Small intestine (tissue), 7 donors: ENCODE measurements at regions not wholly inside any gene's neighbourhood (a gene's known extent, or its start where the extent isn't known, plus 50 kb on each side); places are given as distances from the start of the nearest gene placed in this dataset.
"Not testable (repeated sequence)": the region's sequence is repeated elsewhere in the genome, so short reads cannot be mapped to it uniquely, and the experiment has no call there.

Source experiments
- DNase-seq, 2 donors: peaks; one replicate each; pipeline versions ENCODE4 v3.0.0 to v3.0.0-alpha.2; 2013
- FAIRE-seq: peaks from 2 replicates; lab custom pipeline; 2012; peaks lifted over from hg19 to GRCh38; lab: Jason Lieb, UNC
- H3K27ac ChIP-seq, 3 donors: one replicate each; pipeline ENCODE4 v1.5.1; 2013; ENCODE audit warnings: low read length in 2 of 3, mild to moderate bottlenecking in 2 of 3, control low read depth in 1 of 3, inconsistent platforms in 1 of 3, low read depth in 1 of 3, moderate library complexity in 1 of 3
- H3K27me3 ChIP-seq, 3 donors: one replicate each; pipeline ENCODE4 v1.6.1; 2013; ENCODE audit warnings: low read length in 3 of 3, inconsistent platforms in 1 of 3; ENCODE audit not compliant: control insufficient read depth in 3 of 3, insufficient read depth in 3 of 3
- H3K36me3 ChIP-seq, 3 donors: one replicate each; pipeline ENCODE4 v1.6.1; 2013; ENCODE audit warnings: low read length in 3 of 3, inconsistent platforms in 1 of 3, low read depth in 1 of 3, mild to moderate bottlenecking in 1 of 3, moderate library complexity in 1 of 3; ENCODE audit not compliant: control insufficient read depth in 3 of 3, insufficient read depth in 2 of 3
- H3K4me1 ChIP-seq, 3 donors: one replicate each; pipeline ENCODE4 v1.6.1; 2013; ENCODE audit warnings: low read length in 2 of 3, inconsistent platforms in 1 of 3, low read depth in 1 of 3, mild to moderate bottlenecking in 1 of 3, moderate library complexity in 1 of 3; ENCODE audit not compliant: control insufficient read depth in 3 of 3, insufficient read depth in 2 of 3
- H3K4me3 ChIP-seq, 3 donors: one replicate each; pipeline ENCODE4 v1.5.1; 2013; ENCODE audit warnings: low read length in 3 of 3, control low read depth in 1 of 3, inconsistent platforms in 1 of 3, low read depth in 1 of 3, mild to moderate bottlenecking in 1 of 3, moderate library complexity in 1 of 3
- H3K9me3 ChIP-seq, 2 donors: one replicate each; pipeline ENCODE4 v1.6.1; 2013; ENCODE audit warnings: low read depth in 1 of 2, low read length in 1 of 2; ENCODE audit not compliant: control insufficient read depth in 2 of 2, insufficient read depth in 1 of 2
- WGBS, 3 donors: extraction: QIAGEN DNeasy Blood & Tissue Kit; methylation state at CpG; one replicate each; pipeline ENCODE4 v1.1.7; 2013; 5-methylcytosine and 5-hydroxymethylcytosine counted together
- donor health status: healthy with polysubstance abuse.
- donor health status: control.
- donor health status: control.
- donor health status: Bipolar disorder and iron deficiency.
- donor health status: healthy.

GRCh38 chr14:105668021-105668420 lies 141.6 kb downstream of the TMEM121 start:
- WGBS, 3 donors: 79 to 90% (median 82%) methylated on average over 19 to 22 of the region's 22 CpGs
- not testable (repeated sequence) for DNase-seq, FAIRE-seq

DNA sequence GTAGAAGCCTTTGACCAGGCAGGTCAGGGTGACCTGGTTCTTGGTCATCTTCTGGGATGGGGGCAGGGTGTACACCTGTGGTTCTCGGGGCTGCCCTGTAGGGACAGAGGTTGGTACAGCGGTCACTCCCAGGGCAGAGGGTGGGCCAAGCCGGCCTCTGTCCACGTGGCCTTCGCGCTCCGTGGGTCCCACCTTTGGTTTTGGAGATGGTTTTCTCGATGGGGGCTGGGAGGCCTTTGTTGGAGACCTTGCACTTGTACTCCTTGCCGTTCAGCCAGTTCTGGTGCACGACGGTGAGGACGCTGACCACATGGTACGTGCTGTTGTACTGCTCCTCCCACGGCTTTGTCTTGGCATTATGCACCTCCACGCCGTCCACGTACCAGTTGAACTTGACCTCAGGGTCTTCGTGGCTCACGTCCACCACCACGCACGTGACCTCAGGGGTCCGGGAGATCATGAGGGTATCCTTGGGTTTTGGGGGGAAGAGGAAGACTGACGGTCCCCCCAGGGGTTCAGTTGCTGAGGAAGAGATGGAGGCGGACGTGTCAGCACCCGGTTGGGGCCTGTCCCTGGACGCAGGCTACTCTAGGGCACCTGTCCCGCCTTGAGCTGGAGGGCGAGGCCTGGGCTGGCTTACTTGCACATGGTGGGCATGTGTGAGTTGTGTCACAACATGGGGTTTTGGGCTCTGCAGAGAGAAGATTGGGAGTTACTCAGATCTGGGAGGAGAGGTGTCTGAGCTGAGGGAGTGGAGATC lies 142.3 kb downstream of the TMEM121 start:
- DNase-seq, H3K27ac ChIP-seq, H3K27me3 ChIP-seq, H3K4me1 ChIP-seq, H3K9me3 ChIP-seq, H3K36me3 ChIP-seq, FAIRE-seq, H3K4me3 ChIP-seq: not testable (repeated sequence)
- WGBS, 3 donors: 87 to 91% (median 89%) methylated on average over 29 of the region's 29 CpGs

More at GRCh38 chr14:105668021-105668420, 141.6 kb downstream of the TMEM121 start:
- not testable (repeated sequence) for H3K4me1 ChIP-seq, H3K27ac ChIP-seq, H3K36me3 ChIP-seq, H3K9me3 ChIP-seq, H3K27me3 ChIP-seq, H3K4me3 ChIP-seq

DNA sequence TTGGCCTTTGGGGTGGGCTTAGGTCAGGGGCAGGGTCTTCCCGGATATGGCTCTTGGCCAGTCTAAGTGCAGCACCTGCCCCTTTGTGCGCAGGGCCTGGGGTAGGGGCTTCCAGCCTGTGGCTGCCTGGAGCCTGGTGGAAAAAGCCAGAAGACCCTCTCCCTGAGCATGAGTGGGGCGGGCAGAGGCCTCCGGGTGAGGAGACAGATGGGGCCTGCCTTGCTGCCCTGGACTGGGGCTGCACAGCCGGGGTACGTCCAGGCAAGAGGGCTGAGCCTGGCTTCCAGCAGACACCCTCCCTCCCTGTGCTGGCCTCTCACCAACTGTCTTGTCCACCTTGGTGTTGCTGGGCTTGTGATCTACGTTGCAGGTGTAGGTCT lies 142.8 kb downstream of the TMEM121 start:
- H3K4me3 ChIP-seq, DNase-seq, H3K9me3 ChIP-seq, FAIRE-seq, H3K27me3 ChIP-seq, H3K27ac ChIP-seq, H3K4me1 ChIP-seq, H3K36me3 ChIP-seq: not testable (repeated sequence)
- WGBS, 3 donors: 77 to 89% (median 84%) methylated on average over 5 to 7 of the region's 7 CpGs

DNA sequence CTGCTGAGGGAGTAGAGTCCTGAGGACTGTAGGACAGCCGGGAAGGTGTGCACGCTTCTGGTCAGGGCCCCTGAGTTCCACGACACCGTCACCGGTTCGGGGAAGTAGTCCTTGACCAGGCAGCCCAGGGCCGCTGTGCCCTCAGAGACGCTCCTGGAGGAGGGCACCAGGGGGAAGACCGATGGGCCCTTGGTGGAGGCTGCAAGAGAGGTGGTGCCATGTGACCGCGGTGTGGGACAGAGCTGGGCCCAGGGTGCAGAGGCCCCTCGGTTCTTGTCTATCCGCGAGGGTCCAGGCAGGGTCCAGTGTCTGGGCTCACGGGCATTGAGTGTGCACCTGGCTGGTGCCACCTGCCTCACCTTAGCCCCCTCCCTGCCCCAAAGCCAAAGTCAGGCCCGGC lies 143.3 kb downstream of the TMEM121 start:
- DNase-seq, H3K27me3 ChIP-seq: not testable (repeated sequence)
- 87 to 94% (median 89%) methylated on average over 12 to 16 of the region's 16 CpGs for WGBS, 3 donors

GRCh38 chr14:105672450-105673200 lies 146.2 kb downstream of the TMEM121 start:
- not testable (repeated sequence) for H3K4me3 ChIP-seq, H3K9me3 ChIP-seq, DNase-seq, H3K36me3 ChIP-seq, H3K4me1 ChIP-seq, H3K27ac ChIP-seq, FAIRE-seq, H3K27me3 ChIP-seq
- 88 to 94% (median 91%) methylated on average over 18 to 37 of the region's 55 CpGs for WGBS, 3 donors

More for the DNA sequence above, 143.3 kb downstream of the TMEM121 start:
- H3K9me3 ChIP-seq, H3K4me1 ChIP-seq, H3K4me3 ChIP-seq, H3K36me3 ChIP-seq, H3K27ac ChIP-seq, FAIRE-seq: not testable (repeated sequence)

DNA sequence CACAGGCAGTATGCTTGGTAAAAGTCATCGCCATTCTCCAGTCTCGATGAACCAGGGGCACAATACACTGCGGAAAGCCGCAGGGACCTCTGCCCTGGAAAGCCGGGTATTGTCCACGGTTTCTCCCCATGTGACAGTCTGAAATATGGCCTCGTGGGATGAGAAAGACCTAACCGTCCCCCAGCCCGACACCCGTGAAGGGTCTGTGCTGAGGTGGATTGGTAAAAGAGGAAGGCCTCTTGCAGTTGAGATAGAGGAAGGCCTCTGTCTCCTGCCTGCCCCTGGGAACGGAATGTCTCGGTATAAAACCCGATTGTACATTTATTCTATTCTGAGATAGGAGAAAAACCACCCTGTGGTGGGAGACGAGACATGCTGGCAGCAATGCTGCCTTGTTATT lies 149.1 kb downstream of the TMEM121 start:
- FAIRE-seq, H3K9me3 ChIP-seq, H3K27me3 ChIP-seq, H3K4me1 ChIP-seq, H3K36me3 ChIP-seq, H3K4me3 ChIP-seq, DNase-seq, H3K27ac ChIP-seq: not testable (repeated sequence)
- 82 to 86% (median 83%) methylated on average over 11 to 12 of the region's 14 CpGs for WGBS, 3 donors

GRCh38 chr14:105675905-105676670 lies 149.7 kb downstream of the TMEM121 start:
- not testable (repeated sequence) for H3K9me3 ChIP-seq, H3K36me3 ChIP-seq, DNase-seq, H3K4me3 ChIP-seq, H3K4me1 ChIP-seq, H3K27ac ChIP-seq, FAIRE-seq, H3K27me3 ChIP-seq
- WGBS, 3 donors: 76 to 80% (median 78%) methylated on average over 12 to 13 of the region's 13 CpGs

GRCh38 chr14:105678057-105678456 lies 151.7 kb downstream of the TMEM121 start:
- H3K4me3 ChIP-seq, H3K27ac ChIP-seq, H3K4me1 ChIP-seq, FAIRE-seq, H3K9me3 ChIP-seq, H3K27me3 ChIP-seq, H3K36me3 ChIP-seq, DNase-seq: not testable (repeated sequence)
- 78 to 89% (median 79%) methylated on average over 20 to 21 of the region's 21 CpGs for WGBS, 3 donors
